ENCODE measurements at regions not wholly inside any gene's neighbourhood (a gene's known extent, or its start where the extent isn't known, plus 50 kb on each side); places are given as distances from the start of the nearest gene placed in this dataset.
A peak's percentile ranks its signal among the peaks of the same experiment; 100 is the strongest.

DNA sequence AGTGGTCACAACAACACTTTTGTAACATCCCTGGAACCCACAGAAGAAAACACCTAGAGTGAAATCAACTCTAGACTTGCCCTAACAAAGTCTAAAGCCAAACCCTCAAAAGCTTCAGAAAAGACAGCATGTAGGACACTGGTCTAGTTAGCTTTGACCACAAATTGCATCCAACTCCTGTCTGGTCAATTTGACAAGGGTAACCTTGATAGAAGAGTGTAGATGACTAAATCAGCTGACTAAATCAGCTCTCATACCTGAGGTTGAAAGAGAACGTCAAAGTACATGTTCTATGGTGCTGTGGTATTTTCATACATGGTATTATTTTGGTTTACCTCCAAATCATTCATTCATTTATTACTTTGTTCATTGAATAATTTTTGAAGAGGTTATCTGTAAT lies 272.8 kb downstream of the KLF5 start:
- Histone ChIP-seq H3K27me3 (ENCODE audit: control insufficient read depth in 2 of 2, insufficient read depth in 2 of 2, low read length in 2 of 2) (no peaks in the 10 kb centered on the region), H3K9me3 (replicated peaks in 1 of 2; ENCODE audit: control insufficient read depth in 1 of 2, insufficient read depth in 1 of 2, low read length in 2 of 2) (peaks cover 0 to 4% of the 10 kb centered on the region in 2 donors), H2AFZ (ENCODE audit: insufficient read depth, low read depth, low read length, poor library complexity, severe bottlenecking) (no peak overlapping the region), H3K27ac (ENCODE audit: low read depth in 1 of 2, low read length in 2 of 2) (no peak overlapping the region), H3K79me2 (ENCODE audit: insufficient read depth, low read length) (no peaks in the 10 kb centered on the region), H3K4me1 (ENCODE audit: control insufficient read depth in 1 of 2, insufficient read depth in 2 of 2, low read length in 2 of 2) (peaks cover 2 to 19% of the 10 kb centered on the region in 2 donors), H4K20me1 (ENCODE audit: insufficient read depth, low read length) (no peaks in the 10 kb centered on the region), H3K4me2 (replicated peaks; ENCODE audit: extremely low read depth, low read length, poor library complexity, severe bottlenecking) (no peak overlapping the region), H3K9ac (ENCODE audit: insufficient read depth, low read length, poor library complexity, severe bottlenecking) (no peak overlapping the region), H3K4me3 (replicated peaks in 1 of 3; ENCODE audit: low read depth in 2 of 3, low read length in 3 of 3) (no peak overlapping the region), H3K36me3 (replicated peaks in 1 of 2; ENCODE audit: control insufficient read depth in 1 of 2, insufficient read depth in 2 of 2, low read length in 2 of 2) (no peaks in the 10 kb centered on the region)
- peaks cover 0 to 3% (median 0%) of the 10 kb centered on the region in 7 donors for H3K9me3 Mint-ChIP-seq
- intact Hi-C loops (cut with micrococcal nuclease) = loop anchor here in 1 of 2 donors (10.0 kb wide), 1 partner anchor 77 kb away; no protein-coding TSS in a partner anchor
- no peaks in the 10 kb centered on the region for H3K27me3 Mint-ChIP-seq (ENCODE audit: low read depth in 3 of 3)
- H3K4me1 Mint-ChIP-seq = peaks cover 23% of the 10 kb centered on the region
- WGBS (ENCODE audit: insufficient coverage) = no CpG with 5 or more reads among the region's 1 CpG
- TF ChIP-seq, protein P1, sequence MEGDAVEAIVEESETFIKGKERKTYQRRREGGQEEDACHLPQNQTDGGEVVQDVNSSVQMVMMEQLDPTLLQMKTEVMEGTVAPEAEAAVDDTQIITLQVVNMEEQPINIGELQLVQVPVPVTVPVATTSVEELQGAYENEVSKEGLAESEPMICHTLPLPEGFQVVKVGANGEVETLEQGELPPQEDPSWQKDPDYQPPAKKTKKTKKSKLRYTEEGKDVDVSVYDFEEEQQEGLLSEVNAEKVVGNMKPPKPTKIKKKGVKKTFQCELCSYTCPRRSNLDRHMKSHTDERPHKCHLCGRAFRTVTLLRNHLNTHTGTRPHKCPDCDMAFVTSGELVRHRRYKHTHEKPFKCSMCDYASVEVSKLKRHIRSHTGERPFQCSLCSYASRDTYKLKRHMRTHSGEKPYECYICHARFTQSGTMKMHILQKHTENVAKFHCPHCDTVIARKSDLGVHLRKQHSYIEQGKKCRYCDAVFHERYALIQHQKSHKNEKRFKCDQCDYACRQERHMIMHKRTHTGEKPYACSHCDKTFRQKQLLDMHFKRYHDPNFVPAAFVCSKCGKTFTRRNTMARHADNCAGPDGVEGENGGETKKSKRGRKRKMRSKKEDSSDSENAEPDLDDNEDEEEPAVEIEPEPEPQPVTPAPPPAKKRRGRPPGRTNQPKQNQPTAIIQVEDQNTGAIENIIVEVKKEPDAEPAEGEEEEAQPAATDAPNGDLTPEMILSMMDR (IDR thresholded peaks at IDR 0.05) = no peak
- H3K27ac Mint-ChIP-seq = peak overlapping the region in 1 of 7 donors; percentile 40
- H3K36me3 Mint-ChIP-seq = peaks cover 0 to 3% of the 10 kb centered on the region in 2 donors
- no peak overlapping the region for H3K4me3 Mint-ChIP-seq
- no peak for DNase-seq

DNA sequence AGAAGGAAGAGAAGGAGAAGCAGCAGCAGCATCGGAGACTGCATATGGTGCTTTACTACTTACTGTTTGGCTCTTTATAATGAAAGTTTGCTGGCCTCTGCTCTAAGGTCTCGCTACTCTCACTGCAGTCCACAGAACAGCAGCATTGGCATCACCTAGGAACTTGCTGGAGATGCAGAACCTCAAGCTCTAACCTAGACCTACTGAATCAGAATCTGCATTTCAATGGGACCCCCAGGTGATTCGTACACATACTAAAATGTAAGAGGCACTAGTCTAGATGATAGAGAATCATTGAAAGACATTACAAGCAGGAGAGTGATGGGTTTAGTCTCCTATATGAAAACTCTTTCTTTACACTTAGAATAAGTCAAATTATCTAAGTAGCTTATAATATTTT lies 270.6 kb downstream of the KLF5 start:
- DNase-seq = no peak
- no CpG with 5 or more reads among the region's 3 CpGs for WGBS (ENCODE audit: insufficient coverage)
- Histone ChIP-seq H3K9ac (ENCODE audit: insufficient read depth, low read length, poor library complexity, severe bottlenecking) (no peak overlapping the region), H3K4me2 (replicated peaks; ENCODE audit: extremely low read depth, low read length, poor library complexity, severe bottlenecking) (no peak overlapping the region), H3K4me1 (ENCODE audit: control insufficient read depth in 1 of 2, insufficient read depth in 2 of 2, low read length in 2 of 2) (peaks cover 0 to 3% of the 10 kb centered on the region in 2 donors), H3K27ac (ENCODE audit: low read depth in 1 of 2, low read length in 2 of 2) (no peak overlapping the region), H3K4me3 (replicated peaks in 1 of 3; ENCODE audit: low read depth in 2 of 3, low read length in 3 of 3) (no peak overlapping the region), H4K20me1 (ENCODE audit: insufficient read depth, low read length) (no peaks in the 10 kb centered on the region), H2AFZ (ENCODE audit: insufficient read depth, low read depth, low read length, poor library complexity, severe bottlenecking) (no peak overlapping the region), H3K79me2 (ENCODE audit: insufficient read depth, low read length) (no peaks in the 10 kb centered on the region), H3K36me3 (replicated peaks in 1 of 2; ENCODE audit: control insufficient read depth in 1 of 2, insufficient read depth in 2 of 2, low read length in 2 of 2) (no peaks in the 10 kb centered on the region), H3K9me3 (replicated peaks in 1 of 2; ENCODE audit: control insufficient read depth in 1 of 2, insufficient read depth in 1 of 2, low read length in 2 of 2) (peaks cover 0 to 4% of the 10 kb centered on the region in 2 donors), H3K27me3 (ENCODE audit: control insufficient read depth in 2 of 2, insufficient read depth in 2 of 2, low read length in 2 of 2) (no peaks in the 10 kb centered on the region)
- TF ChIP-seq, protein P1 (IDR thresholded peaks at IDR 0.05) = no peak
- Mint-ChIP-seq H3K27ac (no peak overlapping the region), H3K36me3 (no peaks in the 10 kb centered on the region), H3K27me3 (ENCODE audit: low read depth in 3 of 3) (no peaks in the 10 kb centered on the region), H3K4me3 (no peak overlapping the region), H3K9me3 (peaks cover 0 to 3% (median 0%) of the 10 kb centered on the region in 7 donors), H3K4me1 (peaks cover 4% of the 10 kb centered on the region)
- intact Hi-C loops (cut with micrococcal nuclease) = no loop called here

Data from CD14-positive monocyte (primary cell).